Urinary bladder (tissue), 3 donors: ENCODE measurements at regions not wholly inside any gene's neighbourhood (a gene's known extent, or its start where the extent isn't known, plus 50 kb on each side); places are given as distances from the start of the nearest gene placed in this dataset.

Experiments
- DNase-seq: peaks from one replicate; pipeline ENCODE4 v3.0.0-alpha.2; 2015; ENCODE audit errors: extremely low spot score
- H3K27ac ChIP-seq: one replicate; pipeline ENCODE4 v1.5.1; 2013; ENCODE audit warnings: low read depth, mild to moderate bottlenecking, moderate library complexity
- H3K36me3 ChIP-seq: one replicate; pipeline ENCODE4 v1.6.1; 2013; ENCODE audit warnings: mild to moderate bottlenecking, moderate library complexity; ENCODE audit not compliant: insufficient read depth
- H3K4me1 ChIP-seq: one replicate; pipeline ENCODE4 v1.6.1; 2013; ENCODE audit warnings: mild to moderate bottlenecking, moderate library complexity; ENCODE audit not compliant: insufficient read depth
- H3K4me3 ChIP-seq: one replicate; pipeline ENCODE4 v1.5.1; 2013; ENCODE audit warnings: low read depth, low read length
- WGBS: extraction: QIAGEN DNeasy Blood & Tissue Kit; methylation state at CpG from one replicate; pipeline ENCODE4 v1.1.7; 2013; 5-methylcytosine and 5-hydroxymethylcytosine counted together
- donor health status: healthy with polysubstance abuse.
- donor health status: healthy.

DNA sequence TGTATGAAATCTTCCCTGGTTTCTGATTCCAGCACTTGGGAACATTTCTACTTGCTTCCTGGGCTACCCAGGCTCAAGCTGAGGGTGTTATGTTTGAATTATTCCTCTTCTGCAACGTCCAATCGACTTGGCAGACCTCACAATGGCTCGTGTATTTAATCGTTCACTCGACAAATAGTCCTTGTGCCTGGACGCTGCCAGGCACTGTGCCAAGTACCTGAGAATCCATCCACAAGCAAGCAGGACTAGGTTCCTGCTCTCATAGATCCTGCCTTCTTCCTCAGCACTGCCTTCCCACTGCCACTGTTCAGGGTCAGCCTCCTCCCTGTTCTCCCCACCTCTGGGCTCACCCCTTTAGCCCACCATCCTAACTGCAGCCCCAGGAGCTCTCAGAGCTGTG lies 113.3 kb downstream of the EFNB1 start:
- no peak overlapping the region for H3K4me3 ChIP-seq
- H3K36me3 ChIP-seq, result no peaks in the 10 kb centered on the region
- WGBS, result 22% methylated on average over 6 of the region's 6 CpGs
- DNase-seq, result no peak
- no peak overlapping the region for H3K27ac ChIP-seq
- no peaks in the 10 kb centered on the region for H3K4me1 ChIP-seq

DNA sequence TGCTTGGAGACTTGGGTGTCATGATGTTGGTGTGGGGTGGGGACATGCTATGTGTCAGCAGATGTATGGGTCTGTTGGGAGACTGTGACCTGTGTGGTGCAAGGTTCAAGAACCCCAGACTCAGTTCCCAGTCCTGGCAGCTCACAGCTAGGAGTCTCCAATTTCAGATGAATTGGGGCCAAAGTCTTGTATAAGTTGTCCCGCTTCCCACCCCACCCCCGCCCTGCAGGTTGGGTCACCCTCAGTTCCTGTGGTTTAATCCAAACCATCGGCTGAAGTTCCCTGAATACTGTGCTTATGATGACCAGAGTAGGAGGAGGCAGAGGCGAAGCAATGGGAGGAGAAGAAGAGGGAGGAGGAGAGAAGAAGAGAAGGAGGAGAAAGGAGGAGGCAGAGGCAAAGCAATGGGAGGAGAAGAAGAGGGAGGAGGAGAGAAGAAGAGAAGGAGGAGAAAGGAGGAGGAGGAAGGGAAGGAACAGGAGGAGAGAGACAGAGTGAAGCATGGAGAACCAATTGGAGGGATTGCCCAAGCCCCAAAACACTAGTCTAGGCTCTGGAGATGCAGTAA lies 112.6 kb downstream of the EFNB1 start:
- Histone ChIP-seq H3K36me3 (no peaks in the 10 kb centered on the region), H3K27ac (no peak overlapping the region), H3K4me1 (no peaks in the 10 kb centered on the region), H3K4me3 (no peak overlapping the region)
- 78% methylated on average over 4 of the region's 4 CpGs for WGBS
- no peak for DNase-seq

DNA sequence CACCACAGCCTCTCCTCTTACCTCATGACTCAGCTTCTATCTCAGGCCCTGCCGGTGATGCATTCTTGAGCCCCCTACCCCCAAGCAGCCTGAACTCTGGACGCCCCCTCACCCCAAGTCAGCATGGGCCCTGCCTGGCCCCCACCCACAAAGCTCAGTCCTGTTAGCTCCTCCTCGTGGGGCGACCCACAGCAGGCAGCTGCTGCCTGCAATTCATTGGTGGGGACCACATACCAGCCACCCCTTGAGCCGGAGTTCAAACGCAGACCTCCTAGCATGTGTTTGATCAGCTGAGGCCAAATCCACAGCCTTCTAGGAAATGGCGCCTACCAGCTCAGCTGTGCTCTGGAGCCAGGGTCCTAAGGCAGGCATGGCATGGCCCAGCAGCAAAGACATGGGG lies 111.8 kb downstream of the EFNB1 start:
- Histone ChIP-seq H3K4me3 (no peak overlapping the region), H3K36me3 (no peaks in the 10 kb centered on the region), H3K27ac (no peak overlapping the region), H3K4me1 (no peaks in the 10 kb centered on the region)
- 85% methylated on average over 7 of the region's 7 CpGs for WGBS
- no peak for DNase-seq

DNA sequence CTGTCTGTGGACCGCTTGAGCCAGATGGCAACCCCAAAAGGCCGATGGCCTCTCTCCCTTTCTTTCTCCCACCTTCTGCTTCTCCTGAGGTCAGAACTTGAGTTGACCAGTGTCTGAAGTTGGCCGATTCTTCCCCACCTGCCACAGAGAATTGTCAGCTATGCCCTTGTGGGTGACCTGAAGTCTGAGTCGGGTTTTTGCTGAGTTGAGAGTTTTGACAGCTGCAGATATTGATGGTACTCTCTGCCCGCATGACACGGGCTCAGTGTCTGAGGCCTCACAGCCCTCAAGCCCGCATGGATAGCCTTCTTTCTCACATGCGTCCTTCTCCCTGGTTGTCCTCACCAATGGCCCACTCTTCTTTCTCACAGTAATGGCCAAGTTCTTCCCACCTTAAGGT lies 111.0 kb downstream of the EFNB1 start:
- Histone ChIP-seq H3K4me1 (no peaks in the 10 kb centered on the region), H3K4me3 (no peak overlapping the region), H3K27ac (no peak overlapping the region), H3K36me3 (no peaks in the 10 kb centered on the region)
- no peak for DNase-seq
- 94% methylated on average over 8 of the region's 8 CpGs for WGBS

DNA sequence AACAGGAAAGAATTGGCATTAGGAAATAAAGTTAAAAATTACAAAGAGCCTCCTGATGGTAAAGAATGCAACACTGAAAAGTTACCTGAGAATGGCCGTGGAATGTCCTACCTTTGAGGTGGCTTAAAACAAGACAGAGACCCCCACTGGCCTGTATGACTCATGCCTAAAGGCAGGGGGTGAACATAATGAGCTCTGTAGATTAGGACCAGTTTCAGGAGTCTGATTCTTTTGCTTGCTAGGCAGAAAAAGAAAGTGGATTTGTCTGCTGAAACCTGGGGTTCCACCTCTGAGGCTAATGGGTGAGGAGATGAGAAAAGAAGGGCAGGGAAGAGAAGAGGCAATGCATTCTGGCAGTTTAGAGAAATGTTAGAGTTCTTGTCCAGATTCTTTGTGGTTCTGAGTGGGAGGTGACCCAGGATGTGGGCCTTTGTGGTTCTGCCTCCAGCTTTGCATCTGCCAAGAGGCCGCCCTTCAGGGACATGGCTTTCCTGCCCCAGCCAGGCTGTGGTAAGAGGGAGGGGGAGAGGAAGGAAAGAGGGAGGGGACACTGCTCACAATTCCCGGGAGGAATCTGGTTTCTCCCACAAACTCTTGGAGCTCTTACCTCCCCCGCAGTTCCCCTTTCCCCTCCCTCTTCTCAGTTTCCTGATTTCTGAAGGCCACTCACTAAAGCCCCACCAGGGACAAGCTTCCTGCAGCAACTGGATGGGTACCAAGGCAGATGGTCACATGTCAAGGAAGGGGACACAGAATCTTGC lies 109.6 kb downstream of the EFNB1 start:
- Histone ChIP-seq H3K4me1 (no peaks in the 10 kb centered on the region), H3K36me3 (no peaks in the 10 kb centered on the region), H3K4me3 (no peak overlapping the region), H3K27ac (no peak overlapping the region)
- DNase-seq, result no peak
- 65% methylated on average over 4 of the region's 4 CpGs for WGBS

DNA sequence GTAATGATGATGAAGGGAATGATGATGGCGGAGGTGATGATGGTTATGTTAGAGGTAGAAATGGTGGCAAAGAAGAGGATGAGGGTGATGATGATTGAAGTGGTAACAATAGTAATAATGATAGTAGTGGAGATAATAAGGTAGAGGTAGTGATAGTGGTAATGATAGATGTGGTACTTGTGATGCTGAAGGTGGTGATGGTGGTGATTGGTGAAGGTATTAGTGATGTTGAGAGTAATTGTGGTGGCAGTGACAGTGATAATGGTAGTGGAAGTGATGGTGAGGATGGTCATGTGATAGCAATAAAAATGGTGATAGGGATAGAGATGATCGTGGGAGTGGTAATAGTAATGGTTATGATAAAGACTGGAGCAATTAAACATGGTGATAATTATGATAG lies 108.8 kb downstream of the EFNB1 start:
- no peak overlapping the region for H3K4me3 ChIP-seq
- no peak overlapping the region for H3K27ac ChIP-seq
- no peaks in the 10 kb centered on the region for H3K4me1 ChIP-seq
- WGBS, result 93% methylated on average over 2 of the region's 2 CpGs
- no peak for DNase-seq
- H3K36me3 ChIP-seq, result no peaks in the 10 kb centered on the region

DNA sequence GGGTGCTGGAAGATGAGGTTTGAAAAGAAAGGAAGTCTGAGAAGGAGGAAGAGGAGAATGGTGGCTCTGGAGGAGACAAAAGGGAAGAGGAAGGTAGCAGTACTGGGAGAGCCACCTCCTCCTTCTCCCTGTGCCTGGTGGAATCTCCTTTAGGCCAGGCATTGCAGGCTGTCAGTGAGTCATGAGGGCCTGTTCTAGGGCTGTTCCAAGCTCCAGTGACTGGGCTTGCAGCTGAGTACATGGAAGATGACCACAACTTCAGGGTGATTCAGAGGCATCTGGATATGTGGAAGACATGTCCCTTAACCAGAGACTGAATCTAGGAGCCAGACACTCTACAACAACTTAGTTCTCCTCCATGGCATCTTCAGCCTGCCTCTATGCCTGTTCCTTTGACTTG lies 107.8 kb downstream of the EFNB1 start:
- no peak overlapping the region for H3K4me3 ChIP-seq
- H3K4me1 ChIP-seq, result no peaks in the 10 kb centered on the region
- DNase-seq, result no peak
- no peaks in the 10 kb centered on the region for H3K36me3 ChIP-seq
- H3K27ac ChIP-seq, result no peak overlapping the region

DNA sequence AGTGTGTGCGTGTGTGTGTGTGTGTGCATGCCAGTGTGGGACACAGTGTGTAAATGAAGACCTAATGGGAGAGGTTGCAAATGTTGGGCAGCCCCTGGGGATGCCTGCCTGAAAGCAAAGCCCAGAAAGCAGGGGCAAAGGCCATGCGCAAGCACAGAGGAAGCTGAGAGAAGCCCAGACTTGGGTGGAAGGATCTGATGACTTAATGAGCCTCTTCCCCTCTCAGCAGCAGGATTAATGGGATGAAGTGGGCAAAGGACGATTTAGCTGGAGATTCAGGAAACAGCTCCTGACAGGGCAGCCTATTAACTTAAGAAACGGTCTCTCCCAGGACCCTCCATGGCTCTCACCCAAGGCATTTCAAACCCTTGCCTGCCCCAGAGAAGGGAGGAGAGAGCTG lies 107.3 kb downstream of the EFNB1 start:
- Histone ChIP-seq H3K27ac (no peak overlapping the region), H3K4me3 (no peak overlapping the region), H3K4me1 (no peaks in the 10 kb centered on the region), H3K36me3 (no peaks in the 10 kb centered on the region)
- WGBS, result 90% methylated on average over 4 of the region's 4 CpGs
- no peak for DNase-seq

DNA sequence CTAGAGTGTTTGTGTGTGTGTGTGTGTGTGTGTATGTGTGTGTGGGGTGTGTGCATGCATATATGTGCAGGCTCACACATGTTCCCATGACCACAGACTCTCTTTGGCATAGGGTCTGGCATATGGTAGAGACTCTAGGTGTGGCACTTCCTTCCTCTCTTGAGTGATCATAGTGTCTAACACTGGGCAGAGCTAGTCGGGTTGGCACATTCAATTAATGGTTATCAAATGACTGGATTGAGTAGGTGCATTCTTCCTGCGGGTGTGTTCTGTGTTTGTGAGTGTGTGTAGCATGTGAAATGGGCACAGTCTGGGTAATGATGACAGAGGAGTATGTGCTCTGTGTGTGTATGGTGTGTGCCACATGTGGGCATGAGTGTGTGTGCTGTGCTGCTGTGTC lies 106.5 kb downstream of the EFNB1 start:
- Histone ChIP-seq H3K36me3 (no peaks in the 10 kb centered on the region), H3K4me3 (no peak overlapping the region), H3K27ac (no peak overlapping the region), H3K4me1 (no peaks in the 10 kb centered on the region)
- 77% methylated on average over 2 of the region's 2 CpGs for WGBS
- no peak for DNase-seq

DNA sequence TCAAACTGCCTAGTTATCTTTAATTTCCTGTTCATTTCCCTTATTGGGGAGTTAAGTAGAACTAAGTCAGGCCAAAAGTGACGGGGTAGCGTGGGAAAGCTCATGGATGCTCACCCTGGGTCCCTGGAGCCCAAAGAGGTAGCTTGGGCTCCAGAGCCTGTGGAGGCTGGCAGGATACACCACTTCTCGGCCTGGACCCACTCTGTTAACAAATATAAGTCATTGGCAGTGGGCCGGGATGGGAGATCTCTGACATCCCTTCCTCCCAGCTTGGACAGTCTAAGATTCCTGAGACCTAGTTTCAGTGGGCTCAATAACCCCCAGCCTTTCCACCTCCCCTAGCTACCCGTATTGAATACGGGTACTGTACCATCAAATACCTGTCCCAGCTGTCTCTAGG lies 106.1 kb downstream of the EFNB1 start:
- H3K36me3 ChIP-seq, result no peaks in the 10 kb centered on the region
- H3K27ac ChIP-seq, result no peak overlapping the region
- H3K4me1 ChIP-seq, result no peaks in the 10 kb centered on the region
- no peak overlapping the region for H3K4me3 ChIP-seq
- DNase-seq, result no peak
- WGBS, result 86% methylated on average over 6 of the region's 6 CpGs

DNA sequence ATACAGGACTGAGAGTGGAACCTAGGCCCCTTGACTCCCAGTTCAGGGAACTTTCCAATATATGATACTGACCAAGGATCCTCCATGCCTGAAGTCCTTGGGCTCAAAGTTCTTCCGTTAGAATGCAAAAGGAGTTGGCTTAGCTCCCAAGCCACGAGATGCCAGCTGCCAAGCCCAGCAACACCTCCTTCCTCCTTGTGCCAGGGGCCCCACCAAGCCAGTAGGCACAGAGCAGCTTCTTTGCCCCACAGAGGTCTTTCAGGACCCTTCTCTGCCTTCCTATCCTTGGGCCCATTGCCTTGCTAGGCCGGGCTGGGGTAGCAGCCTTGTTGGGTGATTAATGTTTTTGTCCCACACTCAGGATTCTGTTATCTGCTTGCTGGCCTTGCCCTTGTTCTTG lies 105.6 kb downstream of the EFNB1 start:
- DNase-seq, result no peak
- 69% methylated on average over 3 of the region's 3 CpGs for WGBS
- H3K36me3 ChIP-seq, result no peaks in the 10 kb centered on the region
- no peak overlapping the region for H3K27ac ChIP-seq
- no peak overlapping the region for H3K4me3 ChIP-seq
- H3K4me1 ChIP-seq, result no peaks in the 10 kb centered on the region

DNA sequence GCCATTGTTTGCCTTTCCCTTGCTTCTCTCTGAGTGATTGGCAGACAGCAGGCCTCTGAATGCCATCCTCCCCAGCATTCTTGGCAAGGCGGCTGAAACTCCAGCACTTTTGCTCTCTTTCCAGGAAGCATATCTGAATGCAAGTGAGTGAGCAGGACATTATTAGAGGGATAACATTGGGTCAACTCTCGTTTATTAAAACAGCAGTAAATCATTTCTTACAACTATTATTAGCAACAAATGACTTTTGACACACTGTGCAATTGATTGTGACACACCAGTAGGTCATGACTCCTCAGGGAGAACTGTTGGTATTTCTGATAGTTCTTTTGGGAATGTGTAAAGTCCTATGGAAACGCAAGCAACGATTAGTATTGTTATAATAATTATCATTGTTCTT lies 103.8 kb downstream of the EFNB1 start:
- WGBS, result 44% methylated on average over 4 of the region's 4 CpGs

DNA sequence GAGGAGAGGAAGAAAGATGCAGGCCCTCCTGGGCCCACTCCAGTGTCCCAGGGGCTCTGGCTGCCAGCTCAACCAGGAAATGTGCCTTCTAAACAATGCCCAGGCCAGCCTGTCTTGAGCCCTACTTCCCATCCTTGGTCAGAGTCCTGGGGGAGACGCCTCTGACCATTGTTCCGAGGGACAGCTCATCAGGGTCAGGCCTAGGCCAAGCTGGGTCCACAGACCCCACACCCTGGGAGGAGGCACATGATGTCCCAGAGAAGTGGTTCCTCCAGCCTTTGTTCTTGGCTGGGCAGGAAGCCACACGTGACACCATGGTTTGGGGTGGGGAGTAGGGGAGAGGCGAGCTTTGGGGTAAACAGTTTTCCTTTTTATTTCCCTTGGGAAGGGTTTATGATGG lies 102.5 kb downstream of the EFNB1 start:
- WGBS, result 78% methylated on average over 4 of the region's 4 CpGs
- Histone ChIP-seq H3K4me3 (no peak overlapping the region), H3K4me1 (no peaks in the 10 kb centered on the region), H3K36me3 (no peaks in the 10 kb centered on the region), H3K27ac (no peak overlapping the region)
- DNase-seq, result no peak

More for the DNA sequence above, 103.8 kb downstream of the EFNB1 start:
- Histone ChIP-seq H3K4me1 (no peaks in the 10 kb centered on the region), H3K27ac (no peak overlapping the region), H3K4me3 (no peak overlapping the region), H3K36me3 (no peaks in the 10 kb centered on the region)
- DNase-seq, result no peak

DNA sequence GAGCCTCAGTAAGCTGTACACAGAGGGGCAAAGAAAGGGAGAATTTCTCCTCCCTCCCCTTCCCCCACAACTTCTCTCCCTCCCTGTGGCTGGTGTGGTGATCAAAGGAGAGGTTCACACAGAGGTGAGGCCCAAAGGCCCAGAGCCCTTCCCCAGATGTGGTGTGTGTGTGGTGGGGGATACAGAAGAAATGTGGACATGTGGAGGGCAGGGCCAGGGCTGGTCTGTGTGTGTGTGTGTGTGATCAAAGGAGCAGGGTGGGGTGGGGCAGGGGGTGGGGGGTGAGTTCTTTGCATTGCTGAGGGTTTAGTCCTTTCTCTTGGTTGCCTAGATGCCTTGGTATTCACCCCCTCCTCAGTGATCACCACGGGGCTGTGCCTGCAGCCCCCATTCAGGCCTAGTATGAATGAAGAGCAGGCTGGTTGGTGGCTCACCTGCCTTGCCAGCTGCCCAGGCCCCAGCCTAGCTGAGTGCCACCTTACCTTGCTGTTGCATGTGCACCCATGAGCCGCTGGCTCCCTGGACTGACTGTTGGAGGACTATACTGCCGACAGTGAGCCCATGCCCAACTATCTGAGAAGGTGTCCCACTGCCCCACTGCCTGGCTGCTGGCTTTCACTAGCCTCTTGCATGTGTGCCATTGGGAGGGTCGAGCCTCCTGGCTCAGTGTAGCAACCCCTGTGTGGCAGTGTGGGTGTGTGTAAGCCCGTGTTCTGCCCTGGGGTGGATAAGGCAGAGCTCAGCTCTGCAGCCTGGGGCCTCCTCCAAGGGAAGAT lies 101.9 kb downstream of the EFNB1 start:
- WGBS, result 67% methylated on average over 5 of the region's 5 CpGs
- H3K27ac ChIP-seq, result no peak overlapping the region
- H3K4me1 ChIP-seq, result no peaks in the 10 kb centered on the region
- DNase-seq, result no peak
- H3K36me3 ChIP-seq, result no peaks in the 10 kb centered on the region
- H3K4me3 ChIP-seq, result no peak overlapping the region
